GM21423 (cell line): ENCODE measurements at regions not wholly inside any gene's neighbourhood (a gene's known extent, or its start where the extent isn't known, plus 50 kb on each side); places are given as distances from the start of the nearest gene placed in this dataset.

ENCODE experiments used
- ATAC-seq: cut with Tn5 transposase; IDR thresholded peaks from one replicate; pipeline ENCODE4 v1.9.1; 2021; ENCODE audit warnings: mild to moderate bottlenecking, moderate library complexity; ENCODE audit not compliant: unreplicated experiment

DNA sequence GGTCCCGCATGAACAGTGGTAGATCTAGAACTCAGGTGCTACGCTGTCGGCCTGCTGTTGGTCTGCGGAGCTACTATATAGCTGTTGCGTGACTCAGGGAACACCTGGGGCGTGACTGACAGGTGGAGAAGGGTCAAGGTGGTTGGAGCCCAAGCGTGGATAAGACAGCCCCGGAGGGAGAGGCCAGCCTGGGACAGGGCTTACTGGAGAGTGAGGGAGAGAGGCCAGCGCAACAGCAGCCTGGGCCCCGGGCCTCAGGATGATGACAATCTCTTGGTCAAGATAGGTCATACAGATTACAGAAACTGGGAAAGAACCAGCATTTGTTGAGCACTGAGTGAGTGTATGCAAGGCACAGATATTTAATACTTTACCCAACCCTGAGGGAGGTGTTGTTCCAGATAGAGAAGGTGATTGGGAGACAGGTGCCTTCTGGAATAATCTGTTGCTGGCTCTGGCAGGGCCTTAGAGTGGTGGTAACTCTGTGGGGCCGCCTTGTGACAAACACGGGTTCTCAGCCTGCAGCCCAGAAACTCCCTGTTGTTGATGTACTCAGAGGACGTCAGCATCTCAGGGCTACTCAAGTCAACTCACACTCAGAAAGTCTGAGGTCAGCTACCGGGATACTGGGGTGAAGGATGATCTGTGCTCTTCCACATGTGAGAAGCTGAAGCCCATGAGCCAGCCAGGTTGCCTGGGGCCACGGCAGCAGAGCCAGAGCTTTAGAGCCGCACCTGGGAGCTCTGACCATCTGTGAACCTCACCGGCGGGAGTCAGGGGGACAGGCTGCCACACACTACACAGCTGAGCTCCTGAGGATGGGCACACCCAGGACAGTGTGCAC lies 265.4 kb upstream of the HES1 start:
- ATAC-seq: no peak

DNA sequence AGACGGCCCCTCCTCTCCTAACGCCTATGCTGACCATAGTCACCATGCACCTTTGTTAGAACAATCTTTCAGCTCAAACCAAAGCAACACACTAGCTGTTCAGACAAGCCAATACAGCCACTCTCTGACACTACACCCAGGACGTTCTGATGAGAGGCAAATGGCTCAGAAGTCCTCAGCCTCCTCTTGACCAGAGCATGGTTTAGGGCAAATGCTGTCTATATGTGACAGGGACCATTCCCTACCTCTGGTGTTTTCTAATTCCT lies 264.8 kb upstream of the HES1 start:
- ATAC-seq: no peak

DNA sequence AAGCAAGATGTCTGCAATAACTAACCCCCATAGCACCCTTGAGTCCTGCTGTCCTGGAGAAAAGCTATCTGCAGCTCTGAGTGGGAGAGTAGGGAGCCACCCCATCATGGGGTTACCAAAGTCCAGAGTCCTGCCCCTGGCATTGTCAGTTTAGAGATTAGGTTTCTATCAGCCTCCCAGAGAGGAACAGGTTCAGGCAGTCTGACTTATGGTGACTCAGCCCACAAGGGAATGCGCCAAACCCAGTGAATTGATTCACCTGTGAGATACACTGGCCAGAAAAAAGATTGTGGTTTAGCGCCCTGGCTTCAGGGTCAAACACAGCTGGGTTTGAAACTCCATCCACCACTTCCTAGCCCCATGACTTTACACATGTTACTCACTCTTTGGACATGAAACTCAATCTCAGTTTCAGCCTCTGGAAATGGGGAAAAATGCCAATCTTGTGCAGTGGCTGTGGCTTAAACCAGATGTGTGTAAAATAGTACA lies 263.6 kb upstream of the HES1 start:
- peak; percentile 62 for ATAC-seq

DNA sequence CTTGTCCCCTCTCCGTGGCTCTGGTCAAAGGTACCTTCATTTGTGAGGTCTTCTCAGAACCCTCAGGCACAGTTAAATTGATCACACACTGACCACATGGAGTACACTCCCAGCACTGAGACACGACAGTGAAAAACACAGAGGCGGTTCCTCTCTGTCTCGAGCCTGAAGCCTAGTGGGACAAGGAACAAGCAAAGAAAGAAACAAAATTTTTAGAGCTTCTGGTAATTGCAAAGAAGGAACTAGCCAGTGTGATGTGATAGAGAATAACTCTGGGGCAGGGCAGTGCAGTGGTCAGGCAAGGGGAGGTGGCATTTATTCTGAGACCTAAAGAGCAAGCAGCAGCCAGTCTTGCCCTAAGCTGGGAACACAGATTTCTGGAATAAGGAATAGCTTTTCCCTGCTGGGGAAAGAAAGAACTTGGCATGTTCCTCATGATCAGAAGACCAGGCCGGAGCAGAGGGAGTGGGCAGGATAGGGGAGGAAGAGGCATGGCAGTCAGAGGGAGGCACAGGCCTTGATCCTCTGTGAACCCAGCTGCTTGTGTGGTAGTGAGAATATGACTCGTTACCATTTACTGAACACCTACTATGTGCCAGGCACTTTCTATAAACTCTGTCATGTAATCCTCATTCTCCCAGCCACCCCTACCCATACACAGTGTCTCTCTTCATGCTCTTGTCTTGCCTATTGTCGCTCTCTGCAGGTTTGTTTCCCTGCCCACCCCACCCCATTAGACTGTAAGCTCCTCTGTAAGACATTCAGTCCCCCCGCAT lies 262.3 kb upstream of the HES1 start:
- ATAC-seq: no peak

DNA sequence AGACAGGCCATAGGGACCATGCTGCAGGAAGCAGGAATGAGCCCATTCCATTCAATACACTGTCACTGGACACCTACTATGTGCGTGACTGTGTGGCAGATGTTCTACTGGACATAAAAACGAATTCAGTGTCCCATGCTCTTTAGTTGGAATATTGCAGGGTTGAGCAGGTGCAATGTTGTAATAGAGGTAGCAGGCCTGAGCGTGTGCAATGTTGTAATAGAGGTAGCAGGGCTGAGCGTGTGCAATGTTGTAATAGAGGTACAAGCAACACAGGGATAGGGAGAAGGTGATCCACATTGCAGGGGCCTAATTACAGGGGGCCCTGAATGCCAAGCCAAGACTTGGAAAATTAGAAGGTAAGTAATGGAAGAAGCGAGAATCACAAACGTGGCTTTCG lies 261.4 kb upstream of the HES1 start:
- ATAC-seq: no peak

DNA sequence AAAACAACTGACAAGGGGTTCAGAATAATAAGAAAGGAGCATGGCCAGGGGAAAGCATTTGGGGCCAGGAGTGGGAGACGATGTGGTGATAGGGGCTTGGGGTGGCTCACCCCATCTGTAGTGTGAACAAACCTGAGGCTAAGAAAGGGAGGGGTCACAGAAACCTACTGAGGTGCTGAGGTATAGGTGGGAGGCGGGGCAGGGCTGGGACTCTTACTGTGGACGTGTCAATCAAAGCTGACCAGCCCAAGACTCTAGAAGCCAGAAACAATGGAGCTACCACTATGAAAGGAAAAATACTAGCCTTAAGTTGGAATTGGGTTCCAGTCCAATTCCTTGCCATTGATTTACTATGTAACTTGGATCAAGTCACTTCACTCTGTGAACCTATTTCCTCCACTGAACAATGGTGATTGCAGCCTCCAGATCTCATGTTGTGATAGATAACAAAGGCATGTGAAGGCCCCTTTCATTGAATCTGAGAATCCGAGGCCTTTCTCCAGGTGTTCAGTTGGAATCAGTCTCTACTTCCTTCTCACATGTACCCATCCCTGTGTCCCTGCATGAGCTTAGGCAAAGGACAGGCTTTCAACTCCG lies 260.9 kb upstream of the HES1 start:
- ATAC-seq: no peak

DNA sequence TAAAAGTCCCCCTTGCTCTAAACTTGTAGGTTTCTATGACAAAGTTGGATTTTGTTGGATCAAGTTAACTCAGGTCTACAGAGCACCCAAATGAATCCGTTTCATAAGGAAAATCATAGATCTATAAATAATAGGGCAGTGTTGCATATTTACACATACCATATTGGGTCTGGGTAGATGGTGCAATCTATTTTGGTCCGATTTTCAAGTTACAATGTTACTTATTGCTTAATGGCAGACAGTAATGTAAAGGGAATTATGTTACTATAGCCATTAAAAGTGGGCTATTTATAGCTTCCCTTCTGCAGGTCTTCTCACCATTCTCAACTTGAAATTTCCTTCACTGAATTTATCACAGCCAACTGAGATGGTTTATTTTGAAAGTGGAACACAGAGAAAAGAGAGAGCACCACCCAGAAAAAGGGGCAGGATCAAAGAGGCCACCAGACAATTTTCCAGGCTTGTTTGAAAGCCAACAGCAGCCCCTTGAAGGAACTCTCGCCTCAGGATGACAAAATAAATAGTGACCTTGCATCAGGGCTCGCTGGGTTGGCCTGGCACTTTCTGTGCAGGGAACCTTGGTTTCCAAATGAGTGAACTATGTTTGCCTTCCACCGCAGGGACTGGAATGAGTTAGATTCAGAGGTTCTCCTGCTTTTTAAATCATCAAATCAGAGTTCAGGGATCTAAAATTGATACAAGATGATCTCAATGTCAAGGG lies 260.2 kb upstream of the HES1 start:
- no peak for ATAC-seq

DNA sequence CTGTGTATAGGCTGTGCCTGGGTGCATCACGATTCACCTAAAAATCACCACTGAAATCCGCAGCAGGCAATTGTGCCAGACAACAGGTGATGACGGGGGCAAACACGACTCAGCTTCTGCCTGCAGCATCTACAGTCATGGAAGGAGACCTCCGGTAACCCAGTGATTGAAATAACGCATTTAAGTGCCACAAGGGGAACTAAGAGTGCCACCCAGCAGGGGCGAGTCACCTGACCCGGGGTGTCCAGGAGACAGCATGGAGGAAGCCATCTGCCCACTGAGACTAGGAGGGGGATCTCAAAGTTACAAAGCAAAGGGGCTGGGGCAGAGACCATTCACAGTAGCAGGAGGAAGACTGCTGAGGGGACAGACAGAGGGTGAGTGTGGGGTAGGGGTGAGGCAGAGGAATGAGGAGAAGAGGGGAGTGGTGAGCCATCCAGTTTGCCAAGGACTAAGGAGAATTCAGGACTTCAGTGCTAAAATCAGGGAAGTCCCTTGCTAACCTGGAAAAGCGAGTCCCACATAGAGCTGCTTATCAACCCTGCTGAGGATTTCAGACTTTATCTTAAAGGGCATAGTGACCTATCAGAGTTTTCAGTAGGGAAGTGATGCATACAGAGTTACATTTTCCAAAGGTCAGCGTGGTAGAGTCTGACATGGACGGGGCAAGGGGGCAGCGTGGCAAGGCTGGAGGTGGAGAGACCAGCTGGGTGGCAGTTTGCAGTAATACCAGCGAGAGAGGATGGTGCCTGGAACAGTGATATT lies 256.7 kb upstream of the HES1 start:
- no peak for ATAC-seq

DNA sequence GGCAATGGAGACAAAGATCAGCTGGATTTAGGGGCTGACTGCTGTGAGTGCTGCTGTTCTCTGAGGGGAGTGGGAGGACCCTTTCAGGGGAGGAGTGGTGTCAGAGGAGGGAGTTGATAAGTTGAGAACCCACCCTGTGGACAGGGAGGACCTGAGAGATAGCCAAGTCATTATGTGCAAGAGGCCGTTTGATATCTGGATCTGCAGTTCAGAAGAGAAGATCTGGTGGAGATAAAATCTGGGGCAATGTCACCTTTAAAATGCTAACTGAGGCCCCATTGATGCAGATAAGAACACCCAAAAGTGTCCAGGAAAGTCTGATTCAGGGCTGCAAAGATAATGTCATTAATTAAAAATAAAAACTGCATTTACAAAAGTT lies 256.1 kb upstream of the HES1 start:
- ATAC-seq: no peak

DNA sequence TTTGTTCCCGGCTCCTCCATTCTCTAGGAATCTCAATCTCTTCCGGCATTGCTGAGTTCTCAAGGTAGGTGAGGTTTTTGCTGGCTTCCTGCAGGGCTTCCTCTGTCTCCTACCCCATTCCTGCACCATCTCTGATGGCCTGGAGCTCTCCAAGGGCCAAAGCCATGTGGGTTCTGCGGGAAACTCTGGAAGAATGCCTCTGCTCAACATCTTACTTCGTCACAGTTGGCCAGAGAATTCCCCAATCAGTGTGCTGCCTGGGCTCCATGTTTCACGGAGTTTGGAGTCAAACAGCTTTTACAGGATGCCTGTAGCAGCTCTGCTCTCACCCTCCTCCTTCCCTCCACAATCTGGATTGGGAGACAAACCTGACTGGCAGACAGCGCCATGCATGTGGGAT lies 253.9 kb upstream of the HES1 start:
- ATAC-seq: no peak

DNA sequence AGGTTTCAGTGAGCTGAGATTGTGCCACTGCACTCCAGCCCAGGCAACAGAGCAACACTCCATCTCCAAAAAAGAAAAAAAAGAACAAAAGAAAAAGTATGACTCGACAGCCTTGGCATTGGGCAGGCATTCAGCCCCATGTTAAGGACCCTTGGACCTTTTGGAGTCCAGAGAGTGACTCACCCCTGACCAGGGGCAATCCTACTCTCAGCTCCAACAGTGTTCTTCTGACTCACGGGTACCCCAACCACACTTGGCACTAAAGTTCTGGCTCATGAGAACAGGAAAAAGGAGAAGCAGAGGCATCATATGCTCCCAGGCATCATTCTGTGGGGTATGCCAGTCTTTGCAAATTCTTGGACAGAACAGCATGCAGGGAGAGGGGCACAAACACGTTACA lies 252.4 kb upstream of the HES1 start:
- ATAC-seq: no peak

DNA sequence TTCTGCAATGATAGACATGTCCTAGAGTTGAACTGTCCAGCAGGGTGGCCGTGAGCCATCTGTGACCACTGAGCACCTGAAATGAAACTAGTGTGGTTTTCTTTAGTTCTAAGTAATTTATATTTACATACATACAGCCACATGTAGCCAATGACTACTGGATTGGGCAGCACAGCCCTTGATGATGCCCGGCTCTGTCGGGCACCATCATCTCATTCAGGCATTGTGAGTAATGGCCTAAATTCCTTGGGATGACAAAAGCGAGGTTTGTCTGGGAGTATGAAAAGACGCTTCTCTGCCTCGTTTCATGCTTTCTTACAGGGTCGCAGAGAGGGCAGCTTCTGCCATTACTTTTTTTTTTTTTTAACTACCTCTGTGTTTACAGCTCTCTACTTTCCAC lies 251.9 kb upstream of the HES1 start:
- ATAC-seq: no peak

DNA sequence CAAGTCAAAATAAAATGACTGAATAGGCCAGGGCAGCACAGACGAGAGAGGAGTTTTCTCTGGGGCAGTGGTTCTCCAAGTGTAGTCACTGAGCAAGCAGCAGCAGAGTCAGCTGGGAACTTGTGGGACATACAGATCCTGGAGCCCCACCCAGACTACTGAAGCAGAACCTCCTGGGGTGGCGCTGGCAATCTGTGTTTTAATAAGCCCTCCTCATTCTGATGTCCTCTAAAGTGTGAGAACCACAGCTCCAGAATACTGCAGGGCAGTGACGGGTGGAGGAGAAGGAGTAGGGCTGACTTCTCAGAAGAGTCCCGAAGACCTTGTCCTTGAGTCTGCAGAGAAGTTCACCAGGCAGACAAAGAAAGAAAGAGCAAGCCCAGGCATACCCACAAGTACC lies 251.3 kb upstream of the HES1 start:
- no peak for ATAC-seq

DNA sequence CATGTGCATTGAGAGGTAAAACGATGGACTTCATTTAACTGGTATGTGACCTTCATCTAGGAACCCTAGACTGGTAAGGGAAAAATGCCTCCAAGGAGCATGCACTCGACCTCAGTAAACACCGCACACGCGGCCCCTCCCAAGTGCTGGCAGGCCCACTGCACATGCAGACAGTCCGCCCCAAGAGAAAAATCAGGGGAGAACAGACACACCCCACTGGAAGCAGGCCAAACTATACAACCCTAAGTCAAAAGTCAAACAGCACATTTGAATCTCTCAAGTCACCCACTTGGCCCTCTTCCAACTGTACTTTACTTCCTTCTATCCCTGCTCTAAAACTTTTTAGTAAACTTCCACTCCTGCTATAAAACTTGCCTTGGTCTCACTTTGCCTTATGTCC lies 250.1 kb upstream of the HES1 start:
- ATAC-seq: no peak

DNA sequence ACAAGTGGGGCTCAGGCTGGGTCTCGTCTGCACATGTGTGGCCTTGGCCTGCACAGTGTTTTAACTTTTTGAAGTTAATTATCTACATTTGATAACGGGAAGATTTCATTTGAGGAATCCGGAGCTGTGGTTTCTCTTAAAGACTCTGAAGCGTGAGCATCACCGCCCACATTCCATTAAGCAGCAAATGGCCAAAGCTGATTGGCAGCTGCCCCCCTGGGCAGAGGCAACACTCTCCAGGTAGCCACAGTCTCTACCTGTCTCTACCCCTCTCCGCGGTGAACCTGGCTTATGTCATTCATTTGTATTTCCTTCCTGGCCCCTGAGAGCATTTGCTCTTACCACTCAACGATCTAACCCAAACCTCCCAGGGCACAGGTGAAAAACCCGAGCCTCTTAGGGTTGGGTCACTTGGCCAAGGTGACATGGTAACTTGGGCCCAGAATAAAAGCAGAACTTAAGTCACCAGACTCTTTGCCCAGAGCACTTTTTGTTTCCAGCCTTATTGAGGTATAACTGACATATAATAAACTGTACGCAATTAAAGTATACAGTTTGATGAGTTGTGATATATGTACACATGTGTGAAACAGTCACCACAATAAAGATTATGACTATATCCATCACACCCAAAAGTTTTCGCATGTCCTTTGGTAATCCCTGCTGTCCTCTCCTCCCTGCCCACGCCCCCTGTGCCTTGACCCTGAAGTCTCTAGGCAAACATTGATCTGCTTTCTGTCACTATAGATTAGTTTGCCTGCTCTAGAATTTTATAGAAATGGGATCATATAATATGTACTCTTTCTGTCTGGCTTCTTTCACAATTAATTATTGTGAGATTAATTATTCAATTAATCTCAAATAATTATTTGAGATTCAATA lies 245.7 kb upstream of the HES1 start:
- ATAC-seq: no peak

DNA sequence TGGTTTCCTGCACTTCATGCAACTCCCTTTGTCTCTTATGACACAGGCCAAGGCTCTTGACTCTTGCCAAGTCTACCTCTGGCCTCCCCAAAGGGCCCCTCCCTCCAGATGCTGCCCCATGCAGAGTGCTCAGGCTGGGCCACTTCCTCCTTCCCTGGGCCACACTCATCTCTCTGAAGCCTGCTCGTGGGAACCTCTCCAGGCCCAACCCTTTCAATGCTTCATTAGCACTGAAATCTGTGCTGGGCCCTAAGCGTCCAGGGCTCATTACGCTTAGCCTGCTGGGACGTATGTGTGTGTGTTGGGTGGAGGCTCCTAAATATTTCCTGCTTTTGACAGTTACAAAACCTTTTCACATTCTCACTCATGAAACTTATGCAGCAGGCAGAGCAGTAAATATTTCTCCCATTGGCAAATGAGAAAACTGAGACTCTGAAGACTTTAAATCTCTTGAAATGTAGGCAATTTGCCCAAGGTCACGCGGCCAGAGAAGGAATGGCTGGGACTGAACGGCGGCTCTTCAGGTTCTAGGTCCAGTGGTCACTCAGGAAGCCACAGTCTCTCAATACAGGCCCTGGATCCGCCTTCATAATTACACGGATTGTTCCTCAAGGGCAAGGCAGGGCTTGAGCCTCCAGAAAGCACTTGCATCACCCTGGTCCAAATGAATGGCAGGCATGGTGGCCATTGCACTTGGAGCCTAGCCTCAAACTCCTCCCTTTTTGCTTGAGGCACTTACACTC lies 241.7 kb upstream of the HES1 start:
- no peak for ATAC-seq

DNA sequence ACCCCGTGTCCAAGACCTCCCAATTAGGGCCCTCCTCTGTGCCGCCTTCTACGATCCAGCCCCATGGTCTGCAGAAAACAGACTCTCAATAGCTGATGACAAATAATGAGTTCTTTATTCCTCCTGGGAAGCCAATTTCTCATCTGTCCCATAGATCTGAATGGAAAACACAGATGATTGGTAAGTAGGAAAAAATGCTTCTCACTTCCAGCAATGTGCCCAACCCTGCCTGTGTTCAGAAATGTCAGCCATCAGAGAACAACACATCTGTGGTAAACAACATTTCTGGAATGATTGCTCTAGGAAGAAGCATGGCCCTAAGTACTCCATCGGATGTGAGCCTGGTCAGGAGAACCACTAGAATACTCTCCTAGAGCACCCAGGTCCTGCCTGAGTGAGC lies 240.5 kb upstream of the HES1 start:
- no peak for ATAC-seq

DNA sequence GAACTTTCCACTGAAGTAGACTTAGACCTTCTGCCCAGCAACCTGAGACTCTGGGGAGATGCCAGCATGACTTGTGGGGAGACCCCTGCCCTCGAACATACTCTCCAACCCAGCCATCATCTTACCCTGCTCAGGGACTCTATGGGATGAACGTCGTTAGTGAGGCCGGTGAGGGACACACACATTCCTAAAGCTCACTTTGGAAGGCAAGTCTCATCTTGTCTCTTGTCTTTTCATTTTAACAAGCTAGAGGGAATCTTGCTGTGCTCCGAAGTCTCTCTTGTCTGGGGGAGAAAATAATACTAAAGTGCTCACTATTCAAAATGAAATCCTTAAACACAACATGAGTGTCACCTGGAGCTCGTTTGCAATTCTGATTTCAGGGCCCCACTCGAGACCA lies 239.5 kb upstream of the HES1 start:
- no peak for ATAC-seq

DNA sequence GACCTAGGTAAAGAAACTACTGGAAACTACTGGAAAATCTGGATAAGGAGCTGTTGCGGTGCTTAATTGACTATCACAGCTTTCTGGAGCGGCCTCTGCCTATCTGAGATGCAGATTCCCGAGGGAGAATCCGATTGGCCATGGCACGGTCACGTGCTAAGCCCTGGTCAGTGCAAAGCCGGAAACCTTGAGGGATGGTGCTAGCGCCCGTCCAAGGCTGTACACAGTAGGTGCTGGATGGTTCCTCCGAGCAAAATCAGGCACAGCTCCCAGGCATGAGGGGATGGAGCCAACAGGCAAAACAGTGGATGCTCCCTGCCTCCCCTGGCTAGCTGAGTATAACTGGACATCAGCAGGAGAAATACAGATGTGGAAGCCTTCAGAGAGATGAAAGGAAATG lies 238.7 kb upstream of the HES1 start:
- ATAC-seq: no peak
